Activated CD8-positive, alpha-beta T cell treated with anti-CD3 and anti-CD28 coated beads for 36 hours (primary cell): ENCODE measurements at regions not wholly inside any gene's neighbourhood (a gene's known extent, or its start where the extent isn't known, plus 50 kb on each side); places are given as distances from the start of the nearest gene placed in this dataset.

Experiments used
- ATAC-seq: fragments of 200-7000 bp; cut with Tn5 transposase; one replicate; pipeline ENCODE4 v1.10.0; 2021; ENCODE audit warnings: mild to moderate bottlenecking, moderate library complexity
- CTCF ChIA-PET: fragments of 350-600 bp; sonication (Branson Sonifier 250); formaldehyde crosslinking; loops from one replicate; lab custom pipeline; 2021; ENCODE audit warnings: antibody characterized with exemption; lab: Charles Lee
- POLR2A ChIA-PET: fragments of 350-600 bp; sonication (Branson Sonifier 250); formaldehyde crosslinking; loops from one replicate; lab custom pipeline; 2021; ENCODE audit warnings: antibody characterized with exemption; lab: Charles Lee
- DNase-seq: peaks from one replicate; pipeline ENCODE4 v3.0.0-alpha.2; 2020
- H3K27ac Mint-ChIP-seq: one replicate; pipeline ENCODE4 v1.8.0; 2021; ENCODE audit warnings: mild to moderate bottlenecking, mixed read lengths
- H3K27me3 Mint-ChIP-seq: one replicate; pipeline ENCODE4 v1.8.0; 2021; ENCODE audit warnings: mixed read lengths
- H3K36me3 Mint-ChIP-seq: one replicate; pipeline ENCODE4 v1.8.0; 2021; ENCODE audit warnings: low read depth, mixed read lengths
- H3K4me1 Mint-ChIP-seq: one replicate; pipeline ENCODE4 v1.8.0; 2021; ENCODE audit warnings: low read depth, mixed read lengths
- H3K4me3 Mint-ChIP-seq: one replicate; pipeline ENCODE4 v1.8.0; 2021; ENCODE audit warnings: mild to moderate bottlenecking, moderate library complexity, mixed read lengths
- H3K9me3 Mint-ChIP-seq: one replicate; pipeline ENCODE4 v1.8.0; 2021; ENCODE audit warnings: mixed read lengths
- CTCF ChIP-seq: fragments of 200-600 bp; IDR thresholded peaks from one replicate; pipeline ENCODE4 v1.8.0; 2022; ENCODE audit warnings: antibody characterized with exemption, mild to moderate bottlenecking
- intact Hi-C: fragments of 100-400 bp; cut with micrococcal nuclease; formaldehyde crosslinking; loops from one replicate; pipeline ENCODE4 v1.10.0; 2022

- Mint-ChIP-seq H3K36me3 (no peaks in the 10 kb centered on the region), H3K4me3 (no peak overlapping the region), H3K4me1 (no peaks in the 10 kb centered on the region), H3K27me3 (no peaks in the 10 kb centered on the region), H3K9me3 (no peaks in the 10 kb centered on the region), H3K27ac (no peak overlapping the region)
- ChIA-PET POLR2A (no interaction called here), CTCF (no interaction called here)
- DNase-seq (no peak), ATAC-seq (no peak)
- TF ChIP-seq CTCF: no peak
- intact Hi-C loops: no loop called here
Measured at GRCh38 chrX:125641405-125641804, 321.7 kb downstream of the TEX13C start.

DNA sequence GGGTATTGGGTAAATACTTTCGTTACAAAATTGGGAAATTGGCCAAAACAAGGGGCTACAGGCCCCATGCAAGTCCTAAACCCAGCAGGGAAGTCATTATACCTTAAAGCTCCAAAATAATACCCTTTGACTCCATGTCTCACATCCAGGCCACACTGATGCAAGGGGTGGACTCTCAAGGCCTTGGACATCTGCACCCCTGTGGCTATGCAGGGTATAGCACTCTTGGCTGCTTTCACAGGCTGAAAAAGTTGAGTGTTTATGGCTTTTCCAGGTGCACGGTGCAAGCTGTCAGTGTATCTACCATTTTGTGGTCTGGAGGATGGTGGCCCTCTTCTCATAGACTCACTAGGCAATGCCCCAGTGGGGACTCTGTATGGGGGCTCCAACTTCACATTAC lies 326.5 kb downstream of the TEX13C start:
- H3K9me3 Mint-ChIP-seq: no peaks in the 10 kb centered on the region
- POLR2A ChIA-PET: no interaction called here
- no peaks in the 10 kb centered on the region for H3K27me3 Mint-ChIP-seq
- ATAC-seq: no peak
- no peak overlapping the region for H3K27ac Mint-ChIP-seq
- intact Hi-C loops: no loop called here
- no peaks in the 10 kb centered on the region for H3K36me3 Mint-ChIP-seq
- H3K4me3 Mint-ChIP-seq: no peak overlapping the region
- no peak for TF ChIP-seq CTCF
- DNase-seq: peak; percentile 11
- H3K4me1 Mint-ChIP-seq: no peaks in the 10 kb centered on the region
- CTCF ChIA-PET: no interaction called here

GRCh38 chrX:125651426-125651825 lies 331.8 kb downstream of the TEX13C start:
- intact Hi-C loops: no loop called here
- TF ChIP-seq CTCF: no peak
- H3K4me3 Mint-ChIP-seq: no peak overlapping the region
- H3K4me1 Mint-ChIP-seq: no peaks in the 10 kb centered on the region
- POLR2A ChIA-PET: no interaction called here
- no peak for DNase-seq
- no peak overlapping the region for H3K27ac Mint-ChIP-seq
- CTCF ChIA-PET: no interaction called here
- no peak for ATAC-seq
- no peaks in the 10 kb centered on the region for H3K36me3 Mint-ChIP-seq
- no peaks in the 10 kb centered on the region for H3K27me3 Mint-ChIP-seq
- H3K9me3 Mint-ChIP-seq: no peaks in the 10 kb centered on the region

DNA sequence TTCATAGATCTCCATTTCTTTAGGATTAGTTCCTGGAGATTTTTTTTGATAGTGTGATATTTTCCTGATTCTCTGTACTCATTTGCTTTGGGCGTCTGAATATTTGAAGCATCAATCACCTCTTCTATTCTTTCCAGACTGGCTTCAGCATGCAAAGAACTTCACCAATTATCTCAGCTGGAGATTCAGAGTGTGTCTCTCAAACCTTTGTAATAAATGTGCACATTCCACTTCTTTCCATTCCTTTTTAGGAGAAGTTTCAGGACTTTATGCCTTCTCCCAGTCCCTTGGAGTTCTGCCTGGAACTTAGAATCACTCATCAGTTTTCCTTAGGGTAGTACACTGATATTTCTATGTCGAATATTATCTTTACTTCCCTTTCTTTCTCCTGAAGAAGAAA lies 334.8 kb downstream of the TEX13C start:
- H3K27ac Mint-ChIP-seq: no peak overlapping the region
- POLR2A ChIA-PET: no interaction called here

GRCh38 chrX:125673758-125674157 lies 354.1 kb downstream of the TEX13C start:
- DNase-seq (no peak), ATAC-seq (no peak)
- CTCF ChIA-PET: no interaction called here

More for the DNA sequence above, 334.8 kb downstream of the TEX13C start:
- CTCF ChIA-PET: no interaction called here
- H3K36me3 Mint-ChIP-seq: no peaks in the 10 kb centered on the region
- DNase-seq: no peak
- intact Hi-C loops: no loop called here
- no peaks in the 10 kb centered on the region for H3K9me3 Mint-ChIP-seq
- no peak for ATAC-seq
- H3K27me3 Mint-ChIP-seq: no peaks in the 10 kb centered on the region
- no peaks in the 10 kb centered on the region for H3K4me1 Mint-ChIP-seq
- TF ChIP-seq CTCF: no peak
- H3K4me3 Mint-ChIP-seq: no peak overlapping the region

More at GRCh38 chrX:125673758-125674157, 354.1 kb downstream of the TEX13C start:
- Mint-ChIP-seq H3K27me3 (no peaks in the 10 kb centered on the region), H3K4me3 (no peak overlapping the region), H3K27ac (no peak overlapping the region), H3K4me1 (no peaks in the 10 kb centered on the region), H3K36me3 (no peaks in the 10 kb centered on the region), H3K9me3 (no peaks in the 10 kb centered on the region)
- intact Hi-C loops: no loop called here
- no peak for TF ChIP-seq CTCF
- POLR2A ChIA-PET: no interaction called here
